ENCODE measurements at regions not wholly inside any gene's neighbourhood (a gene's known extent, or its start where the extent isn't known, plus 50 kb on each side); places are given as distances from the start of the nearest gene placed in this dataset.
"Not testable (repeated sequence)": the region's sequence is repeated elsewhere in the genome, so short reads cannot be mapped to it uniquely, and the experiment has no call there.

GRCh38 chr2:234189786-234190300, 139.3 kb downstream of the SPP2 start:
- no peaks in the 10 kb centered on the region for H3K4me1 Mint-ChIP-seq
- peaks cover 6% of the 10 kb centered on the region for H3K9me3 Mint-ChIP-seq
- H3K4me3 Mint-ChIP-seq: no peak overlapping the region
- H3K27me3 Mint-ChIP-seq: peaks cover 10% of the 10 kb centered on the region
- no peak overlapping the region for H3K27ac Mint-ChIP-seq
- H3K36me3 Mint-ChIP-seq: no peaks in the 10 kb centered on the region
- DNase-seq: no peak
- CTCF ChIA-PET: no interaction called here

- H3K27ac Mint-ChIP-seq: no peak overlapping the region
- no peak overlapping the region for H3K4me3 Mint-ChIP-seq
- no peak for DNase-seq
- H3K9me3 Mint-ChIP-seq: peaks cover 6% of the 10 kb centered on the region
- no peaks in the 10 kb centered on the region for H3K36me3 Mint-ChIP-seq
- peaks cover 12% of the 10 kb centered on the region for H3K27me3 Mint-ChIP-seq
- CTCF ChIA-PET: no interaction called here
- no peaks in the 10 kb centered on the region for H3K4me1 Mint-ChIP-seq
These were observed 138.7 kb downstream of the SPP2 start for GRCh38 chr2:234189230-234189629.

GRCh38 chr2:234187646-234188174, 137.2 kb downstream of the SPP2 start:
- Mint-ChIP-seq H3K27me3 (peaks cover 24% of the 10 kb centered on the region), H3K9me3 (peaks cover 6% of the 10 kb centered on the region), H3K4me3 (no peak overlapping the region), H3K4me1 (no peaks in the 10 kb centered on the region), H3K36me3 (no peaks in the 10 kb centered on the region), H3K27ac (no peak overlapping the region)
- DNase-seq: no peak
- CTCF ChIA-PET: no interaction called here

GRCh38 chr2:234181121-234181520, 130.6 kb downstream of the SPP2 start:
- CTCF ChIA-PET: no interaction called here
- H3K4me1 Mint-ChIP-seq: no peaks in the 10 kb centered on the region
- H3K27ac Mint-ChIP-seq: no peak overlapping the region
- H3K9me3 Mint-ChIP-seq: no peaks in the 10 kb centered on the region
- no peak overlapping the region for H3K4me3 Mint-ChIP-seq
- H3K36me3 Mint-ChIP-seq: no peaks in the 10 kb centered on the region
- peaks cover 41% of the 10 kb centered on the region for H3K27me3 Mint-ChIP-seq
- no peak for DNase-seq

- Mint-ChIP-seq H3K27ac (no peak overlapping the region), H3K4me3 (no peak overlapping the region), H3K36me3 (no peaks in the 10 kb centered on the region), H3K9me3 (no peaks in the 10 kb centered on the region), H3K27me3 (peaks cover 29% of the 10 kb centered on the region), H3K4me1 (no peaks in the 10 kb centered on the region)
- CTCF ChIA-PET: no interaction called here
- DNase-seq: no peak
These were observed 128.5 kb downstream of the SPP2 start for GRCh38 chr2:234179031-234179363.

GRCh38 chr2:234178330-234179030, 128.0 kb downstream of the SPP2 start:
- Mint-ChIP-seq H3K27ac (no peak overlapping the region), H3K4me3 (no peak overlapping the region), H3K27me3 (peaks cover 24% of the 10 kb centered on the region), H3K4me1 (no peaks in the 10 kb centered on the region), H3K36me3 (no peaks in the 10 kb centered on the region), H3K9me3 (no peaks in the 10 kb centered on the region)
- no peak for DNase-seq
- CTCF ChIA-PET: interaction anchor here (0.6 kb wide), 1 partner anchor 788 kb away, joined by 3 read pairs; no protein-coding TSS in a partner anchor

GRCh38 chr2:234175649-234176048, 125.1 kb downstream of the SPP2 start:
- Mint-ChIP-seq H3K4me3 (no peak overlapping the region), H3K27me3 (peaks cover 18% of the 10 kb centered on the region), H3K4me1 (peaks cover 6% of the 10 kb centered on the region), H3K36me3 (no peaks in the 10 kb centered on the region), H3K9me3 (no peaks in the 10 kb centered on the region), H3K27ac (no peak overlapping the region)
- DNase-seq: no peak
- CTCF ChIA-PET: no interaction called here

- no peak for DNase-seq
- H3K9me3 Mint-ChIP-seq: no peaks in the 10 kb centered on the region
- H3K4me3 Mint-ChIP-seq: no peak overlapping the region
- H3K36me3 Mint-ChIP-seq: no peaks in the 10 kb centered on the region
- peaks cover 6% of the 10 kb centered on the region for H3K4me1 Mint-ChIP-seq
- no peak overlapping the region for H3K27ac Mint-ChIP-seq
- CTCF ChIA-PET: no interaction called here
- H3K27me3 Mint-ChIP-seq: peaks cover 18% of the 10 kb centered on the region
These were observed 124.2 kb downstream of the SPP2 start for GRCh38 chr2:234174742-234175141.

- Mint-ChIP-seq H3K27ac (no peak overlapping the region), H3K9me3 (no peaks in the 10 kb centered on the region), H3K36me3 (no peaks in the 10 kb centered on the region), H3K4me3 (no peak overlapping the region), H3K4me1 (peaks cover 6% of the 10 kb centered on the region), H3K27me3 (peaks cover 9% of the 10 kb centered on the region)
- DNase-seq: no peak
- CTCF ChIA-PET: no interaction called here
These were observed 122.0 kb downstream of the SPP2 start for GRCh38 chr2:234172532-234172931.

GRCh38 chr2:234172066-234172465, 121.6 kb downstream of the SPP2 start:
- no peak overlapping the region for H3K27ac Mint-ChIP-seq
- H3K4me1 Mint-ChIP-seq: peaks cover 6% of the 10 kb centered on the region
- no peak for DNase-seq
- no peaks in the 10 kb centered on the region for H3K9me3 Mint-ChIP-seq
- no peak overlapping the region for H3K4me3 Mint-ChIP-seq
- no peaks in the 10 kb centered on the region for H3K36me3 Mint-ChIP-seq
- H3K27me3 Mint-ChIP-seq: peaks cover 9% of the 10 kb centered on the region
- CTCF ChIA-PET: no interaction called here

GRCh38 chr2:234171666-234172065, 121.2 kb downstream of the SPP2 start:
- no peak overlapping the region for H3K27ac Mint-ChIP-seq
- no peaks in the 10 kb centered on the region for H3K36me3 Mint-ChIP-seq
- H3K4me1 Mint-ChIP-seq: peaks cover 6% of the 10 kb centered on the region
- no peaks in the 10 kb centered on the region for H3K9me3 Mint-ChIP-seq
- DNase-seq: no peak
- H3K27me3 Mint-ChIP-seq: peaks cover 9% of the 10 kb centered on the region
- CTCF ChIA-PET: no interaction called here
- H3K4me3 Mint-ChIP-seq: no peak overlapping the region

- Mint-ChIP-seq H3K36me3 (no peaks in the 10 kb centered on the region), H3K9me3 (no peaks in the 10 kb centered on the region), H3K27ac (no peak overlapping the region), H3K4me3 (no peak overlapping the region), H3K27me3 (peaks cover 9% of the 10 kb centered on the region), H3K4me1 (peaks cover 15% of the 10 kb centered on the region)
- CTCF ChIA-PET: interaction anchor here (1.0 kb wide), 1 partner anchor 34 kb away, joined by 4 read pairs; no protein-coding TSS in a partner anchor
- DNase-seq: no peak
These were observed 119.2 kb downstream of the SPP2 start for GRCh38 chr2:234169674-234170073.

GRCh38 chr2:234168605-234169570, 118.4 kb downstream of the SPP2 start:
- H3K9me3 Mint-ChIP-seq, H3K27ac Mint-ChIP-seq, H3K27me3 Mint-ChIP-seq, H3K4me3 Mint-ChIP-seq, H3K36me3 Mint-ChIP-seq, CTCF ChIA-PET, DNase-seq: not testable (repeated sequence)
- peaks cover 23% of the 10 kb centered on the region for H3K4me1 Mint-ChIP-seq

- H3K4me3 Mint-ChIP-seq: no peak overlapping the region
- DNase-seq: no peak
- H3K9me3 Mint-ChIP-seq: no peaks in the 10 kb centered on the region
- no peaks in the 10 kb centered on the region for H3K36me3 Mint-ChIP-seq
- no peak overlapping the region for H3K27ac Mint-ChIP-seq
- H3K27me3 Mint-ChIP-seq: peaks cover 3% of the 10 kb centered on the region
- CTCF ChIA-PET: no interaction called here
- peaks cover 33% of the 10 kb centered on the region for H3K4me1 Mint-ChIP-seq
These were observed 116.0 kb downstream of the SPP2 start for GRCh38 chr2:234166531-234166930.

Measured in activated naive CD4-positive, alpha-beta T cell treated with anti-CD3 and anti-CD28 coated beads, Interleukin-2, amount 10 ng/mL, durations not matched to agents 7 days and 5 days (primary cell).